IPS-NIHi7 (cell line): ENCODE measurements at regions not wholly inside any gene's neighbourhood (a gene's known extent, or its start where the extent isn't known, plus 50 kb on each side); places are given as distances from the start of the nearest gene placed in this dataset.

ENCODE experiments used
- DNase-seq: peaks from one replicate; pipeline ENCODE4 v3.0.0; 2012; ENCODE audit warnings: mixed read lengths; ENCODE audit errors: extremely low spot score

- DNase-seq: no peak
Measured at GRCh38 chr3:43950775-43951174, 260.0 kb downstream of the ABHD5 start.

GRCh38 chr3:43951813-43952212 lies 261.1 kb downstream of the ABHD5 start:
- no peak for DNase-seq

GRCh38 chr3:43953380-43953779 lies 262.6 kb downstream of the ABHD5 start:
- DNase-seq: no peak

- DNase-seq: no peak
Measured at GRCh38 chr3:43953814-43954692, 263.3 kb downstream of the ABHD5 start.

- no peak for DNase-seq
Measured at GRCh38 chr3:43956945-43957344, 266.2 kb downstream of the ABHD5 start.

GRCh38 chr3:43957553-43957952 lies 266.8 kb downstream of the ABHD5 start:
- DNase-seq: no peak

- no peak for DNase-seq
Measured at GRCh38 chr3:43958005-43958770, 267.4 kb downstream of the ABHD5 start.

- no peak for DNase-seq
Measured at GRCh38 chr3:43958973-43959372, 268.2 kb downstream of the ABHD5 start.

GRCh38 chr3:43959498-43960447 lies 269.0 kb downstream of the ABHD5 start:
- no peak for DNase-seq

- DNase-seq: no peak
Measured at GRCh38 chr3:43960448-43960840, 269.7 kb downstream of the ABHD5 start.

- DNase-seq: peak; percentile 1
Measured at GRCh38 chr3:43962043-43962442, 271.3 kb downstream of the ABHD5 start.

- DNase-seq: no peak
Measured at GRCh38 chr3:43963208-43963607, 272.5 kb downstream of the ABHD5 start.

GRCh38 chr3:43964640-43965039 lies 273.9 kb downstream of the ABHD5 start:
- no peak for DNase-seq

- DNase-seq: no peak
Measured at GRCh38 chr3:43965656-43966055, 274.9 kb downstream of the ABHD5 start.

GRCh38 chr3:43966126-43966525 lies 275.4 kb downstream of the ABHD5 start:
- no peak for DNase-seq

GRCh38 chr3:43966530-43966929 lies 275.2 kb upstream of the TOPAZ1 start:
- DNase-seq: no peak

GRCh38 chr3:43968465-43968864 lies 273.2 kb upstream of the TOPAZ1 start:
- DNase-seq: peak; percentile 12

GRCh38 chr3:43969944-43970343 lies 271.7 kb upstream of the TOPAZ1 start:
- no peak for DNase-seq

- DNase-seq: no peak
Measured at GRCh38 chr3:43970351-43970750, 271.3 kb upstream of the TOPAZ1 start.

- DNase-seq: no peak
Measured at GRCh38 chr3:43970920-43971319, 270.8 kb upstream of the TOPAZ1 start.

- no peak for DNase-seq
Measured at GRCh38 chr3:43971486-43971885, 270.2 kb upstream of the TOPAZ1 start.

- DNase-seq: no peak
Measured at GRCh38 chr3:43978708-43979107, 263.0 kb upstream of the TOPAZ1 start.
